ENCODE measurements at regions not wholly inside any gene's neighbourhood (a gene's known extent, or its start where the extent isn't known, plus 50 kb on each side); places are given as distances from the start of the nearest gene placed in this dataset.

GRCh38 chr9:135328485-135329417 lies 150.8 kb upstream of the PPP1R26 start:
- intact Hi-C loops (cut with micrococcal nuclease), result no loop called here
- H3K27ac ChIP-seq (ENCODE audit: low read length in 2 of 2), result no peak overlapping the region
- TF ChIP-seq CTCF (IDR thresholded peaks at IDR 0.05) (no peak), EZH2 (IDR thresholded peaks at IDR 0.05; ENCODE audit: borderline replicate concordance, insufficient read depth, low read depth, low read length, poor library complexity, severe bottlenecking) (no peak)
- no peak overlapping the region for H3K4me3 ChIP-seq (ENCODE audit: control extremely low read depth in 1 of 5, extremely low read depth in 1 of 5, insufficient read depth in 1 of 5, low read depth in 2 of 5, low read length in 4 of 5)
- H3K27me3 Mint-ChIP-seq, result peaks cover 5% of the 10 kb centered on the region
- H3K4me1 ChIP-seq (ENCODE audit: control insufficient read depth in 2 of 2, insufficient read depth in 2 of 2, low read length in 2 of 2), result no peaks in the 10 kb centered on the region
- POLR2A ChIA-PET, result no interaction called here
- no peaks in the 10 kb centered on the region for H3K79me2 ChIP-seq (ENCODE audit: control insufficient read depth, insufficient read depth, low read length)
- no peaks in the 10 kb centered on the region for H3K36me3 ChIP-seq (replicated peaks in 1 of 2; ENCODE audit: control extremely low read depth in 1 of 2, control insufficient read depth in 1 of 2, extremely low read depth in 1 of 2, insufficient read depth in 2 of 2, low read length in 1 of 2)
- no peak overlapping the region for H3K9ac ChIP-seq (ENCODE audit: low read length)
- no peaks in the 10 kb centered on the region for H3K9me3 Mint-ChIP-seq (ENCODE audit: insufficient read depth)
- 78% methylated on average over 20 of the region's 20 CpGs for WGBS (ENCODE audit: insufficient coverage)
- no peak for DNase-seq
- no peak overlapping the region for H2AFZ ChIP-seq (ENCODE audit: insufficient read depth, low read depth, low read length, poor library complexity, severe bottlenecking)
- peaks cover 0 to 6% (median 0%) of the 10 kb centered on the region in 3 donors for H3K9me3 ChIP-seq (ENCODE audit: control extremely low read depth in 1 of 3, control insufficient read depth in 2 of 3, insufficient read depth in 1 of 3, low read length in 2 of 3)
- ATAC-seq (ENCODE audit: low read depth), result no peak
- peaks cover 0 to 2% (median 0%) of the 10 kb centered on the region in 4 experiments for H3K27me3 ChIP-seq (replicated peaks in 1 of 4; ENCODE audit: control extremely low read depth in 1 of 4, control insufficient read depth in 3 of 4, insufficient read depth in 4 of 4, low read length in 3 of 4)
- H3K27ac Mint-ChIP-seq, result no peak overlapping the region
- no peak overlapping the region for H3K4me3 Mint-ChIP-seq
- CTCF ChIA-PET, result no interaction called here
- H4K20me1 ChIP-seq (ENCODE audit: control insufficient read depth, insufficient read depth, low read length, poor library complexity, severe bottlenecking), result no peaks in the 10 kb centered on the region
- H3K4me2 ChIP-seq (replicated peaks; ENCODE audit: low read depth, low read length, poor library complexity, severe bottlenecking), result no peak overlapping the region
- H3K4me1 Mint-ChIP-seq, result no peaks in the 10 kb centered on the region

- ATAC-seq (ENCODE audit: low read depth), result no peak
- 67% methylated on average over 15 of the region's 21 CpGs for WGBS (ENCODE audit: insufficient coverage)
- Histone ChIP-seq H3K9ac (ENCODE audit: low read length) (no peak overlapping the region), H3K4me3 (ENCODE audit: control extremely low read depth in 1 of 5, extremely low read depth in 1 of 5, insufficient read depth in 1 of 5, low read depth in 2 of 5, low read length in 4 of 5) (no peak overlapping the region), H3K27ac (ENCODE audit: low read length in 2 of 2) (no peak overlapping the region), H3K9me3 (ENCODE audit: control extremely low read depth in 1 of 3, control insufficient read depth in 2 of 3, insufficient read depth in 1 of 3, low read length in 2 of 3) (peaks cover 0 to 6% (median 0%) of the 10 kb centered on the region in 3 donors), H3K4me1 (ENCODE audit: control insufficient read depth in 2 of 2, insufficient read depth in 2 of 2, low read length in 2 of 2) (no peaks in the 10 kb centered on the region), H3K36me3 (replicated peaks in 1 of 2; ENCODE audit: control extremely low read depth in 1 of 2, control insufficient read depth in 1 of 2, extremely low read depth in 1 of 2, insufficient read depth in 2 of 2, low read length in 1 of 2) (no peaks in the 10 kb centered on the region), H2AFZ (ENCODE audit: insufficient read depth, low read depth, low read length, poor library complexity, severe bottlenecking) (no peak overlapping the region), H3K4me2 (replicated peaks; ENCODE audit: low read depth, low read length, poor library complexity, severe bottlenecking) (no peak overlapping the region), H4K20me1 (ENCODE audit: control insufficient read depth, insufficient read depth, low read length, poor library complexity, severe bottlenecking) (no peaks in the 10 kb centered on the region), H3K27me3 (replicated peaks in 1 of 4; ENCODE audit: control extremely low read depth in 1 of 4, control insufficient read depth in 3 of 4, insufficient read depth in 4 of 4, low read length in 3 of 4) (peaks cover 0 to 2% (median 0%) of the 10 kb centered on the region in 4 experiments), H3K79me2 (ENCODE audit: control insufficient read depth, insufficient read depth, low read length) (no peaks in the 10 kb centered on the region)
- POLR2A ChIA-PET, result no interaction called here
- CTCF ChIA-PET, result no interaction called here
- no peak overlapping the region for H3K4me3 Mint-ChIP-seq
- no peak for DNase-seq
- H3K27ac Mint-ChIP-seq, result no peak overlapping the region
- H3K9me3 Mint-ChIP-seq (ENCODE audit: insufficient read depth), result no peaks in the 10 kb centered on the region
- peaks cover 5% of the 10 kb centered on the region for H3K27me3 Mint-ChIP-seq
- no peak for TF ChIP-seq EZH2 (IDR thresholded peaks at IDR 0.05; ENCODE audit: borderline replicate concordance, insufficient read depth, low read depth, low read length, poor library complexity, severe bottlenecking)
- no peak for TF ChIP-seq CTCF (IDR thresholded peaks at IDR 0.05)
- intact Hi-C loops (cut with micrococcal nuclease), result no loop called here
- H3K4me1 Mint-ChIP-seq, result no peaks in the 10 kb centered on the region
These were observed 149.8 kb upstream of the PPP1R26 start for GRCh38 chr9:135329571-135330306.
